Neural progenitor cell (in vitro differentiated cells): ENCODE measurements at regions not wholly inside any gene's neighbourhood (a gene's known extent, or its start where the extent isn't known, plus 50 kb on each side); places are given as distances from the start of the nearest gene placed in this dataset.

ENCODE experiments used
- CTCF ChIP-seq: fragments of 200-600 bp; sonication (generic); IDR thresholded peaks from 2 replicates; pipeline ENCODE4 v1.5.1; 2017; ENCODE audit warnings: antibody characterized with exemption, mild to moderate bottlenecking
- EZH2 ChIP-seq: fragments of 200-600 bp; sonication (generic); IDR thresholded peaks from 2 replicates; pipeline ENCODE4 v1.6.1; 2017; ENCODE audit warnings: antibody characterized with exemption, mild to moderate bottlenecking, moderate library complexity
- EZH2phosphoT487 ChIP-seq: fragments of 200-600 bp; sonication (generic); IDR thresholded peaks from 2 replicates; pipeline ENCODE4 v1.6.1; 2017; ENCODE audit warnings: antibody characterized with exemption

DNA sequence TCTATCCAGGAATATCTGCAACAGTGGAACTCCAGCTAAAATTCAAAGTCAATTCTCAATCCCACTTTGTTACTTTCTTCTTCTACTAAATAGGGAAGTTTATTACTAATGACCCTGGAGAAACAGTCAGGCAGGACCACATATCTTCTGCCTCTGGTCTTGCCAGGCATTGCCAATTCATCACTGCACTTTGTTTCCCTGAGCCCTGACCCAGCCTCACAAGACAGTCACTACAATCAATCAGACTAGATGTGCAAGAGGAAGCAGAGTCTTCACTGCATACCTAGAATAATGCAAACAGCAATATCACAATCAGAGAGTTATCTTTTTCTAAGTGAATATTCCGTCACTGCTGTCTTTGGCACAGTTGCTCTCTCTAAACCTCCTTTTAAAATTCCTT, 74.9 kb upstream of the GAS1 start:
- TF ChIP-seq CTCF (no peak), EZH2 (no peak), EZH2phosphoT487 (no peak)
